Endothelial cell of umbilical vein (primary cell): ENCODE measurements at regions not wholly inside any gene's neighbourhood (a gene's known extent, or its start where the extent isn't known, plus 50 kb on each side); places are given as distances from the start of the nearest gene placed in this dataset.

ENCODE experiments used
- BruUV-seq: library from RNA; stranded (reverse); fragments of 400-500 nt; replicated peaks from 2 replicates; lab custom pipeline; 2021; lab: Mats Ljungman, UMichigan
- CTCF ChIA-PET: fragments of 300-600, 350-600 bp; sonication (Branson Sonifier 250); formaldehyde crosslinking; loops from one replicate; lab custom pipeline; 2021; ENCODE audit warnings: antibody characterized with exemption, inconsistent platforms; lab: Charles Lee
- POLR2A ChIA-PET: fragments of 300-600, 350-600 bp; sonication (Branson Sonifier 250); formaldehyde crosslinking; loops from one replicate; lab custom pipeline; 2021; ENCODE audit warnings: antibody characterized with exemption, inconsistent platforms; lab: Charles Lee
- DNase-seq: peaks from one replicate; pipeline ENCODE4 v3.0.0-alpha.2; 2011; ENCODE audit warnings: low read depth, low spot score
- FAIRE-seq: peaks from 2 replicates; lab custom pipeline; 2011; peaks lifted over from hg19 to GRCh38; lab: Jason Lieb, UNC
- H2AFZ ChIP-seq: 2 replicates; pipeline ENCODE4 v1.6.0; 2012; ENCODE audit warnings: low read depth, low read length, control low read depth, inconsistent platforms
- H3K27ac ChIP-seq: 2 replicates; pipeline ENCODE4 v1.5.1; 2011; ENCODE audit warnings: low read depth, mild to moderate bottlenecking, control low read depth, low read length, moderate library complexity; ENCODE audit not compliant: insufficient read depth
- H3K27me3 ChIP-seq, 2 experiments: 2 replicates each; pipeline versions ENCODE4 v1.6.0 to v1.6.1; 2011; ENCODE audit warnings: low read length in 2 of 2, mixed read lengths in 1 of 2; ENCODE audit not compliant: control insufficient read depth in 2 of 2, insufficient read depth in 2 of 2
- H3K36me3 ChIP-seq, 2 experiments: 2 replicates in 1 of 2; 3 replicates in 1 of 2; pipeline ENCODE4 v1.5.1; 2011; ENCODE audit warnings: low read length in 2 of 2, mild to moderate bottlenecking in 1 of 2, moderate library complexity in 1 of 2; ENCODE audit not compliant: control insufficient read depth in 2 of 2, insufficient read depth in 2 of 2; ENCODE audit errors: extremely low read depth in 1 of 2
- H3K4me1 ChIP-seq: 3 replicates; pipeline ENCODE4 v1.5.1; 2011; ENCODE audit warnings: mild to moderate bottlenecking, low read length; ENCODE audit not compliant: control insufficient read depth, insufficient read depth; ENCODE audit errors: extremely low read depth
- H3K4me2 ChIP-seq: 2 replicates; pipeline ENCODE4 v1.6.1; 2011; ENCODE audit warnings: low read length, control low read depth, mixed read lengths; ENCODE audit not compliant: insufficient read depth
- H3K4me3 ChIP-seq, 3 experiments: fragments of 200-600 bp in 1 of 3; sonication (generic), shearing (Covaris generic) in 1 of 3; replicated peaks in 1 of 3; 2 replicates each; pipeline ENCODE4 v1.5.1; 2011 to 2016; ENCODE audit warnings: control low read depth in 3 of 3, low read length in 3 of 3, mild to moderate bottlenecking in 2 of 3, inconsistent platforms in 1 of 3, low read depth in 1 of 3, moderate library complexity in 1 of 3; ENCODE audit not compliant: insufficient read depth in 1 of 3
- H3K79me2 ChIP-seq: 2 replicates; pipeline ENCODE4 v1.6.0; 2012; ENCODE audit warnings: low read length, inconsistent platforms; ENCODE audit not compliant: control insufficient read depth, insufficient read depth
- H3K9ac ChIP-seq: replicated peaks from 2 replicates; pipeline ENCODE3; 2011; ENCODE audit warnings: low read length, control low read depth; ENCODE audit not compliant: insufficient read depth; ENCODE audit errors: extremely low read depth
- H3K9me1 ChIP-seq: replicated peaks from 3 replicates; pipeline ENCODE4 v1.6.0; 2011; ENCODE audit warnings: mild to moderate bottlenecking, low read length; ENCODE audit not compliant: control insufficient read depth, insufficient read depth; ENCODE audit errors: extremely low read depth
- H3K9me3 ChIP-seq: replicated peaks from 2 replicates; pipeline ENCODE4 v1.5.1; 2012; ENCODE audit warnings: low read length, inconsistent platforms; ENCODE audit not compliant: control insufficient read depth, insufficient read depth
- H4K20me1 ChIP-seq: replicated peaks from 2 replicates; pipeline ENCODE3; 2011; ENCODE audit warnings: mild to moderate bottlenecking, low read length; ENCODE audit not compliant: control insufficient read depth, insufficient read depth; ENCODE audit errors: extremely low read depth
- CTCF ChIP-seq, 2 donors: IDR thresholded peaks; 1 replicate in 1 of 2; 2 replicates in 1 of 2; pipeline ENCODE4 v1.5.1; 2011; ENCODE audit warnings: low read length in 2 of 2, mild to moderate bottlenecking in 2 of 2, moderate library complexity in 2 of 2, control low read depth in 1 of 2, inconsistent platforms in 1 of 2, low read depth in 1 of 2; ENCODE audit not compliant: insufficient read depth in 1 of 2; ENCODE audit errors: extremely low read depth in 1 of 2
- EZH2 ChIP-seq: IDR thresholded peaks from 2 replicates; pipeline ENCODE4 v1.6.1; 2012; ENCODE audit warnings: borderline replicate concordance, low read depth, mild to moderate bottlenecking, moderate library complexity, low read length, inconsistent platforms; ENCODE audit not compliant: severe bottlenecking
- FOS ChIP-seq: IDR thresholded peaks from 2 replicates; pipeline ENCODE4 v1.6.1; 2011; ENCODE audit warnings: mild to moderate bottlenecking, low read length, moderate library complexity, borderline replicate concordance; ENCODE audit not compliant: insufficient read depth
- GATA2 ChIP-seq: IDR thresholded peaks from 2 replicates; pipeline ENCODE4 v1.7.0; 2011; ENCODE audit warnings: low read depth, mild to moderate bottlenecking, moderate library complexity, mixed read lengths, low read length; ENCODE audit not compliant: insufficient read length, insufficient read depth
- JUN ChIP-seq: IDR thresholded peaks from 2 replicates; pipeline ENCODE4 v1.6.1; 2011; ENCODE audit warnings: borderline replicate concordance, low read depth; ENCODE audit not compliant: insufficient read length, insufficient read depth
- MYC ChIP-seq: IDR thresholded peaks from one replicate; pipeline ENCODE4 v1.6.1; 2011; ENCODE audit warnings: mild to moderate bottlenecking, low read depth, low read length
- POLR2A ChIP-seq: IDR thresholded peaks from 2 replicates; pipeline ENCODE4 v1.6.1; 2012; ENCODE audit warnings: low read depth, mild to moderate bottlenecking, control low read depth, low read length
- POLR2AphosphoS5 ChIP-seq: IDR thresholded peaks from 2 replicates; pipeline ENCODE4 v1.6.1; 2012; ENCODE audit warnings: low read depth, mild to moderate bottlenecking, control low read depth, low read length, moderate library complexity; ENCODE audit not compliant: insufficient read depth
- dilution Hi-C: fragments of 300-500 bp; cut with MboI; formaldehyde crosslinking; loops from one replicate; pipeline ENCODE4 v1.15.0; 2019; ENCODE audit warnings: low sequenced_read_pairs; ENCODE audit not compliant: extremely low pct_ligation_motif_present
- intact Hi-C: fragments of 100-400 bp; cut with micrococcal nuclease; formaldehyde crosslinking; loops from one replicate; pipeline ENCODE4 v1.10.0; 2022
- TF ChIP-seq, protein P1 (sequence below): IDR thresholded peaks from 2 replicates; pipeline ENCODE4 v1.6.1; 2011; ENCODE audit not compliant: insufficient read depth, insufficient read length

GRCh38 chr9:21692390-21692789 lies 110.0 kb upstream of the MTAP start:
- CTCF ChIA-PET = interaction anchor here (1.5 to 7.2 kb wide), 2 partner anchors 15 to 97 kb away, joined by 6 to 42 read pairs; no protein-coding TSS in a partner anchor
- Histone ChIP-seq H3K4me3 (no peak overlapping the region), H3K79me2 (peaks cover 5% of the 10 kb centered on the region), H3K9me1 (no peaks in the 10 kb centered on the region), H2AFZ (no peak overlapping the region), H3K9me3 (no peaks in the 10 kb centered on the region), H3K9ac (no peak overlapping the region), H3K36me3 (no peaks in the 10 kb centered on the region), H3K4me1 (peaks cover 23% of the 10 kb centered on the region), H4K20me1 (no peaks in the 10 kb centered on the region), H3K27me3 (no peaks in the 10 kb centered on the region), H3K4me2 (no peak overlapping the region), H3K27ac (no peak overlapping the region)
- TF ChIP-seq FOS (no peak), JUN (no peak), POLR2A (no peak), CTCF (IDR thresholded peaks at IDR 0.05; ENCODE audit: extremely low read depth in 1 of 2, insufficient read depth in 1 of 2, low read depth in 1 of 2, low read length in 2 of 2) (no peak), MYC (no peak), GATA2 (no peak), EZH2 (no peak), POLR2AphosphoS5 (no peak)
- TF ChIP-seq, protein P1, sequence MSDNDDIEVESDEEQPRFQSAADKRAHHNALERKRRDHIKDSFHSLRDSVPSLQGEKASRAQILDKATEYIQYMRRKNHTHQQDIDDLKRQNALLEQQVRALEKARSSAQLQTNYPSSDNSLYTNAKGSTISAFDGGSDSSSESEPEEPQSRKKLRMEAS = no peak
- dilution Hi-C loops = no loop called here
- BruUV-seq = no TSS peak
- intact Hi-C loops = no loop called here
- FAIRE-seq = no peak
- POLR2A ChIA-PET = no interaction called here
- no peak for DNase-seq
